NCI-H2029 treated with DMSO at 0.1 percent for 48 hours (cell line): ENCODE measurements at regions not wholly inside any gene's neighbourhood (a gene's known extent, or its start where the extent isn't known, plus 50 kb on each side); places are given as distances from the start of the nearest gene placed in this dataset.

Source experiments
- DNase-seq: peaks from one replicate; lab custom pipeline; 2025; lab: John Stamatoyannopoulos, UW

DNA sequence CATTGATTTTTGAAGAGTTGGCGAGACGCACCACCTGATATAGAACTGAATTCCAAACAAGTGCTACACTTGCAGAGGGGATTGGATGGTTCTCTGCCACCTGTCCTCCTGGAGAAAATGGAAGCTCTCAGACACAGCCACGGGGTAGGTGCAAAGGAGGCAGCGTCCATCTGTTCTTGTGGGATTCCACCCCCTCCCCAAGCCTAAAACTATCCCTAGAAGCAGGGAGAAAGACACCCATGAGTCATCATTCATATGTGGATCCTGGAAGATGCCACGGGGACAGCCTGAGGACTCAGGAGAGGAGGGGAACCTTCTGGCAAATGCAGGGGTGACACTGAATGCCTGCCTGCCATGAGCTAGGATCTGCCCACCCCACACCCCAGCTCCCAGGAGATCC, 171.3 kb upstream of the CST7 start:
- DNase-seq, result no peak

DNA sequence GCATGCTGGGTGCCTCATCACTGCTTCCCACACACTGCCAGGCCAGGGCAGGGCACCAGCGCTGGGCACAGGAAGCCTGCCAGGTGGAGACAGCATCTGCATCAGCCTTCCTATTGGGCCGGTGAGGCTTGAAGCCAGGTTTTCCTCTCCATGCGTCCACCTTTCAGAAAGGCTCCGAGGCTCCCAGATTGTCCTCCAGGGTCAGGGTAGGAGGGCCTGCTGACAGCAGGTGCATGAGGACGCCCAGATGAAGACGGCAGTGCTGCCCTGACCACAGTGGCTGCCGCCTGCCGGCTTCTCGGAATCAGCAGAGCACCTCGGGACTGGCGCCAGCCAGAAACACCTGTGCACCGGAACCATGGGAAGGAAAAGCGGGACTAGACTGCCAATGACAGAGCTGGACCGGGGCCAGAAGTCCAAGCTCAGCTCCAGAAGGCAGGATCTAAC, 170.5 kb upstream of the CST7 start:
- DNase-seq, result peak; percentile 83

DNA sequence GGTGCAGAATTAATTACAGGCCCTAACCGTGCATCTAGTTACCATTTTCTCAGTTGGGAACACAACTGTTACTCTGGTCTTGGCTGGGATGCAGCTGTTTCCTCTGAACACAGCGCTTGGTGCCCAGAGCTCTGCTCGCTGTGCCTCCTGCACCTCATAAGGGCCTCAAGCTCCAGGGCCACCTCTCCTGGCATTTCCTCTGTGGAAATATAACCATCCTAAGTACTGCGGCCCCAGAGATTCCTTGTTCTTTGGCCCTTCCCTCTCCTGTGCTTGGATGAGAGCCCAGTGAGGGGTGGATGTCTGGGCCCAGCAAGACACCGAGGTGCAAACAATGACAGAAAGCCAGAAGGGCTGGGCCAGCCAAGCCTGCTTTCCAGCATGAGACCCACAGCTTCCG, 169.9 kb upstream of the CST7 start:
- peak; percentile 72 for DNase-seq

DNA sequence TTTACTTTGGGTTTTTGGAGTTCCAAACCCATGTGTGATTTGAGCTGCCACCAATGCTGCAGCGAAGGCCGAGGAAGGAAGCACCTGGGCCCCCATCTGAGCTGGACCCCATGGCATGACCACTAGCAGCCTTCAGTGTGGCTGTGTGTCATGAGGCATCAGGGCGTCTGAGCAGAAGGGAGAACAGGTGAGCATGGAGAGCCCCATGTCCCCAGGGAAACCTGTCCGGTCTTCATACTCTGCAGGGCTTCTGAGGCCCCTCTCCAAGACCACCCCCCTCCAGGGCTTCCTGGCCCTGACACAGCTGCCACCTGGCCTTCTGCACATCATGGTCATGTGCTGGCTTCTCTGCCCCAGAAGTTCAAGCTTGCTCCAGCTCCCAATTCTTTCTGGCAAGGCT, 169.1 kb upstream of the CST7 start:
- DNase-seq, result no peak

DNA sequence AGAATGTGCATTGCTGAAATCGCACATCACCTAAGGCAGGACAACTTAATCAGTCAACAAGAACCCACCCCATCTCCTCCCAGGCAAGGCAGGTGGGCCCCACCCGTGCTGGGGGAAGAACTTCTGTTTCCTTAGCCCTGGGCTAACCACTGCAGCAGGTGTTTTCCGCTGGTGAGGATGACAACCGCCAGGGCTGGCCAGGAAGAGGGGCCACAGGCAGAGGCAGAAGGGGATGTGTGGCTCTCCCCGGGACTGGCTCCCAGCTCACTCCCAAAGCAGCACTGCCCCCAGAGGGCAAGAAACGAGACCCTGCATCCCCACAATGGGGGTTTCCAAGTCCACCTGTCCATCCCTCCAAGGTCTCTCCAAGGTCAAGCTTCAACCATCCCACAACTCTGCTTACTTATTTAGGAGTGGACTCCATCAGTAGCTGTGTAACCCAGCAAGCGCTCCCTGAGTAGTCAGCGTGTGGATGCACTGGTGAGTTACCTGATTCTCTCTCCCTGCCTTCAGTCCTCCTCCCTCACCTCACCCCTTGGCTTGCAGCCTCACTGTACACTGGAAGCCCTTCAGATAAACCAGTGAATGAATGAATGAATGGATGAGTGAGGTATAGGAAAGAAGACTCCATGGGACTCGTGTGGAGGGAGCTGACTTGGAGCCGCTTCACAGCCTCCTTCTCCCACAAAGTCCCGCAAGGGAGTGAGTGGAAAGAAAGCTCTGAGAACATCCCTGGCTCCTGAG, 168.2 kb upstream of the CST7 start:
- no peak for DNase-seq

DNA sequence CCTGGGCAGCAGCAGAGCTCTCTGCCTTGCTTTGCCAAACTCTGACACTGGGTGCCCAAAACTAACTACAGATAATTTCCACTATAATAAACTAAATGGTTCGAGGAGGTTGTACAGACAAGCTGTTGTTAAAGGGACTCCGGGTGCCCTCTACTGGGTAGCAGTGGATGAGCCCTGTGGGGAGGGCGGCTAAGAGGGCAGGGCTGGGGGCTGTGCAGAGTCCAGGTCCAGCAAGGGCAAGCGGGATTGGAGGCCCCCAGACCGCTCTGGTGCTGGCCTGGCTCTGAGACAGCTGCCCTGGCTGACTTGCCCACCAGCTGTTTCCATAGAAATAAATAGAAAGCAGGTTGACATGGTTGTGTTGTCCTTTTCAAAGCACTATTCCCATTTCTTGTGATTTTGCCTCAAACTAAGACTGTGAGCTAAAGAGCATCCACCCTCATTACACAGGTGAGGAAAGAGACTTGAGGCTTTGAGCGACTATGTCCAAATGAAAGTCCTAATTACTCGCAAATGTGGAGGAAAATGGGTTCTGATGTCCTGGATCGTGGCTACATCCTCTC, 167.6 kb upstream of the CST7 start:
- DNase-seq, result no peak

DNA sequence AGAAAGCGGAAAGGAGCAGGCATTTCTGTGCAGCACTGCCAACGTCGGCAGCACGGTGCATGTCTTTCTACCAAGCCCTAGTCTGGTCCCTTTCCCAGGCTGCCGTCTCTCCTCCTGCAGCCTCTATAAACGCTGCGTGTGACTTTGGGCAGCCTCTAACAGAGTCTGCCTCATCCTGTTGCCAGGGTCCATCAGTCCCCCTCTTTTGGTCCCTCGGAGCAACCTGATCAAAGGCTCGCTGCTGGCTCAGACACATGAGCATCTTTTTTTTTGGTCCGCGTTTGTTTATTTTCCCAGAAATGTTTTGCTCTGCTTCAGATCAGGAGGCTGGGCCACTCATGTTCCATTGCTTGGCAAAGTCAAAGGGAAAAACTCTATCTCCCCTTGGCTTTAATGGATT, 166.8 kb upstream of the CST7 start:
- DNase-seq, result no peak

DNA sequence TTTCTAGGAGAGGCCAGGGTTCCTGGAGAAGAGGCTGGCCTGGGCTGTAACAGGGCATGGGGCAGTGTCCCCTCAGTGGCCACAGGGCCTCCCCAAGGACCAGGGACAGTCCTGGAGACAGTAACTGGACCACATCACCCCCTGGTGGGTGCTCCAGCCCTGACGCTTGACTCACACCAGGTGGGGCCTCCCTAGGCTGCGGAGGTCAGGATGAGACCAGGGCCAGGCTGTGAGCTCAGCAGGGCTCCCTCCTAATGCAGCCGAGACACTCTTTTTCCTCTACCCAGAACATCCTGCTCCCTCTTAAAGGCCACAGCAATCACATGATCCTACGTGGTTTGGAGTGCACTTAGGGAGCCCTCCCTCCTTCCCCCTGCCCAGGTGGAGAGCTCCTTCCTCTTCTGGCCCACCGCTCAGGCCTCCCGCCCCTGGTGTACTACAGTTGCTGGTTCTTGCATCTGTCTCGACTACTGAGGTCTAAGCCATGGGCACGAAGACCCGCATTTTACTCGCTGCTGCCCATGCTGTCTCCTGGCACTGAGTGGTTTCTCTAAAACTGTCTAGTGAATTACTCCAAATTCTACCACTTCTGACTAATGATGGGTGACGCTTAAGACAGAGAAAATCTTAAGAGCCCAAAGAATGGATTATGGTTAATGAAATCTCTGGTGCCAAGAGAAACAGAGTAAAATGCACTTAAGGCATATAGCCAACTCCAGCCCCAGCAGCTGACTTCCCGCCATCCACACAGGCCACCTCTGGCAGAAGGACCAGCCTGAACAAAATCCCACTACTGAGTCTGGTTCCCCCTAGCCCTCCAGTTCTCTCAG, 166.1 kb upstream of the CST7 start:
- DNase-seq, result no peak

DNA sequence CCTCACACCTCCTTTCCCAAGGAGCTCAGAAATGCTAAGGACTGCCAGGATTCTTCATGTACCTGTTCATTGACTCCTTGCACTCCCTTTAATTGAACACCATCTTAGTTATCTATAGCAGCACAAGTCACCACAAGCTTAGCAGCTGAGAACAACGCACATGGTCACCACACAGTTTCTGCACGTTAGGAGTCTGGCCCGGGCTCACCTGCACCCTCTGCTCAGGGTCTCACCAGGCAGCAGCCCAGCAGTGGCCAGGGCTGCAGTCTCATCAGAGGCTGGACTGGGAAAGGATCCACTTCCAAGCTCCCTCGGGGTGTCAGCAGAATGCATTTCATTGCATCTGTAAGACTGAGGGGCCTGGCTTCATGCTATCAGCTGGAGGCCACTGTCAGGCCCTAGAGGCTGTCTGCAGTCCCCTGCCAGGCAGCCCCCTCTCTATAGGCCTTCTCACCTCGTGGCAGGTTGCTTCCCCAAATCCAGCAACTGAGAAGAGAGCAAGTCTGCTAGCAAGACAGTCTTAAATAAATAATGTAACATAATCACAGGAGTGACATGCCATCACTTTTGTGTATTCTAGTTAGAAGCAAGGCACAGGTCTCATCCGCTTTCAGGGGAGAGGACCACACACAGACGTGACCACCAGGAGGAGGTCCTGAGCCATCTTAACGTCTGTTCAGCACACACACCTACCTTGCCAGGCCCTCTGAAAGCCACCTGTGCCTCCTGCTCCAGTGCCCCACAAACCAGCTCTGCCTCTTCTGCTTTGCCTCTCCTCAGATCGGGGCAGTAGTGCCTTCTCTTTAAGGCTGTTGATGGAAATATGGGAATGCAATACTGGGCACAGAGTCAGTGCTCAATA, 165.2 kb upstream of the CST7 start:
- no peak for DNase-seq

DNA sequence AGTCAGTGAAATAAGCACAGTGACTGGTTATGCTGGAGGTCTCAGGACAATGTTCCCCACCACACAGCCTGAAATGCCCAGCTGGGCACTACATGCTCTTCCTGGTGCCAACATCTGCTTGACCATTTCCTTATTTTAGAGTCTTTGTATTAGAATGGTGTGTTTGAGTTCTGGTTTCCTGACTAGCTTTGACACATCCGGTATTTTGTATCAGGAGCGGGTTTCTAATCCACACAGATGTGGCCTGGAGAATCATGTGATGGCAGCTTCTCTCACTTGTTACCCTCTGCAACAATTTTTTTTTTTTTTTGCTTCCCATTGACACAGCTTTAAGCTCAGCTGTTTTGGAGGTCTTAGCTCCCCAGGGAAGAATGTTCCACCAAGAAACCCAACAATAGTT, 164.5 kb upstream of the CST7 start:
- DNase-seq, result no peak

DNA sequence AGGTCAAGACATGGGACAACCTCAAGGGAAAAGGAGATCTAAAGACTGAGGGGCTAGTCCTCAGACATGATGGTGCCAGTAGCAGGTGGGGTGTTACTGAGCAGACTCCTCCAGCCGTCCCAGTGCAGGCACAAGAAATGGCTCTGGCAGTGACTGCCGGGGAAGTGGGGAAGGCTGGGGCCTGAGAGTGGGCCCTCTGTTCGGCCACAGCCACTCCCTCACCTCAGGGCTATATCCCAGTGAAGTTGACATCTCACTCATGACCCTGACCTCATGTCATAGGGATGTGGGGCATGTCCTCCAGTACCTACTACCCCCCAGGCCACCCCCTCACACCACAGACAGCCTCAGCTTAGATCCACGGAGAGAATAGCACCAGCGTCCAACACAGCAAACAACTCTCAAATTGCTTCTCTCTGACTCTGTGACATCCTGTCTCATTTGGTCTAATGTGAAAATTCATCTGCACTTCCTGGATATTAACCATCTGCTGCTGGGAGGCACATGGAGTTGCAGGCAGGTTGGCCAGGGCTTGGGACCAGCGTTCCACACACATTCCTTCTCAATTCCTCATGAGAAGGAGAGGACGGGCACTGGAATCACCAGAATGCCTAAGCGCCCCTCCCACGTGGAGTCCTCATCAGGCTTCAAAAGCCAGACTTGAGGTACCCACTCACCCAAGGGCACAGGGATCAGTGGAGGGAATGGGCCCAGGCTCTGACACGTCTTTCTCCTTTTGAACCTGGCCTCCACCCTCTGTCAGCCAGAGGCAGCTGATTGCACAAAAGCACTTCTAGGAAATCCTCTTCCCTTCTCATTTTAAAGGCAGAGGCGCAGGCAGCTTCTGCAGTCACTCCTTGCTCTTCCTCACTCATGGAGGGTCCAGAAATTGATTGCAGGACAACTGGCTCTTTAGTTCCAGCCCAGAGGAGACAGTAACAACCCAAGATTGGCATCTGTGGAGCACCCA, 163.6 kb upstream of the CST7 start:
- no peak for DNase-seq

DNA sequence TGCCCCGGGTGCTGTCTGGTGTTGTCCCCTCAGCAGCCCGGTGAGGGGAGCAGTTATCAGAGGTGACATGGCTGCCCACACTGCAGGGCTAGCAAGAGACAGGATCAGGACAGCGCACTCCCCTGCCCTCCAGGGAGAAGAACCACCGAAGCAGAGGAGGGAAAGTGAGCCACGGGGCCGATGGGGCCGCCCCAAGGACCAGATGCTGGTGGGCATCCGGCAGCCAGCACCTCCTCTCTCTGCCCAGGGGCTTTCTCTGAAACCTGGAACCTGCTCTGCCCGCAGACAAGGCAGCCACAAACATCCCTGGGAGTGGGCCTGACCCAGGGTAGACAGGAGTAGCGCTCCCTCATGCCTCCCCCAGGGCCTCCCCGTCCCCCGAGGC, 163.0 kb upstream of the CST7 start:
- DNase-seq, result no peak

DNA sequence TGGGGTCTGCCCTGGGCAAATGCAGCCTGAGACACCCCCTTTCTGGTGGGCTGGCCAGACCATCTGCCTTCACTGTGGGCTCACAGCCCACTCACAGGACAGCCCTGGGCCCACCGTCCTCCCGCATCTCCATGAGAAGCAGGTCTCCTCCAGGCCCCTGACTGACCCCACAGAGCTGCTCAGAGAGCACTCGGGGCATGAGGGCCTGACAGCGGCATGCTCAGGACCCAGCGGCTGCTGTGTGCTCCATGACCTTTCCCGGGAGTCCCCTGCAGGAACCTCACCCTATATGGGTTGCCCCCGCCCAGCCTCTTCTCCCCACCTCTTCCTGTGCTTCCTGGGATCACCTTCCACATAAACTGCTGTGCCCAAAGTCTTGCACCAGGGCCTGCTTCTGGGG, 162.4 kb upstream of the CST7 start:
- DNase-seq, result no peak

DNA sequence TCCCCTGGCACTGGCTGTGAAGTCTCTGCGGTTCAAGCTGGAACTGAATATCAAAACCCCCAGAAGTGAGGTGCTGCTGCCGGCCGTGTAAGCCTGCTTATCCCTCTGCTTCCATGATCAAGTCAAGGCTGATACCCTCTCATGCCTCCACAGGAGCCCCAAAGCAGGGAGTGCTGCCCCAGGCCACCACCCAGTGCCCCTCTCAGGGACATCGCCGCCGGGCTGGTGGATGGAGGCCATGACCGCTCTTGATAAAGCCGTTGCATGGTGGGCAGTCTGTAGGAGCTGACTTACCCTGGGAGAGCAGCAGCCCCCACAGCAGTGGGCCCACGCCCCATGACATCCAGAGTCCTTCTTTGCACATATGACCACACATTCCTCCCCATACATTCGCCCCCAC, 162.0 kb upstream of the CST7 start:
- no peak for DNase-seq

DNA sequence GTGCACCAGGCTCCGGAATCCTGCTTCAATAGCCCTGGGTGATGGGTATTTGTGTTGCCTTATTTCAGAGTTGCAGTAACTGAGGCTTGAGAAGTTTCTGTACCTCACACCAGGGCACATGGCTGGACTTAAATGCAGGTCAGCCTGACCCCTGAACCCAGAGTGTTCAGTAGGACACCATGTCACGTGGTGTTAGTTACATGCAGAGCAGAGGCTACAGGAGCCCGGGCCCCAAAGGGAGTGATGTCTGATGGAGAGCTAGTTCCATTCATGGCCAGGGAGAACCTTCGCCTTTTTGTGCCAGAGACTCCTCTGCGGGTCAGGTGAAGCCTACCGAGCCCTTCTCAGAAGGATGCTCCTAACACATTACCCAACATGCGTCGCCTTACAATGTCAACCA, 161.4 kb upstream of the CST7 start:
- no peak for DNase-seq

DNA sequence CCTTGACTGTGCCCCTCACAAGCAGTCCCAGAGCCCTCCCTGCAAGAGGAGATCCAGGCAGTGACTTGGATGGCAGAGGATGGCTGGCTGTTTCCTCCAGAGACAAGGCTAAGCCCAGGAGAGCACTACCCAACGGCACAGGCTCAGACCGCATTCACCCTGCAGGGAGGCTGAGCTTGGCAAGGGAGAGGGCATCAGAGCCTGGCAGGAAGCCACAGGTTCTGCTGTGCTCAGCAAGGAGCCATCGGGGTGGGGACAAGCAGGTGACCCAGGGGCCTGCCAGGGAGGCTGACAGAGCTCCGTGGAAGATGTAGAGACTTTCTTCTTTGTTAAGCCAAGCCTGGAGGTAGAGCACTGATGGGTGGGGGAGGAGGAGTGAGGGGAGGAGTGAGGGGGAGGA, 159.2 kb upstream of the CST7 start:
- no peak for DNase-seq

DNA sequence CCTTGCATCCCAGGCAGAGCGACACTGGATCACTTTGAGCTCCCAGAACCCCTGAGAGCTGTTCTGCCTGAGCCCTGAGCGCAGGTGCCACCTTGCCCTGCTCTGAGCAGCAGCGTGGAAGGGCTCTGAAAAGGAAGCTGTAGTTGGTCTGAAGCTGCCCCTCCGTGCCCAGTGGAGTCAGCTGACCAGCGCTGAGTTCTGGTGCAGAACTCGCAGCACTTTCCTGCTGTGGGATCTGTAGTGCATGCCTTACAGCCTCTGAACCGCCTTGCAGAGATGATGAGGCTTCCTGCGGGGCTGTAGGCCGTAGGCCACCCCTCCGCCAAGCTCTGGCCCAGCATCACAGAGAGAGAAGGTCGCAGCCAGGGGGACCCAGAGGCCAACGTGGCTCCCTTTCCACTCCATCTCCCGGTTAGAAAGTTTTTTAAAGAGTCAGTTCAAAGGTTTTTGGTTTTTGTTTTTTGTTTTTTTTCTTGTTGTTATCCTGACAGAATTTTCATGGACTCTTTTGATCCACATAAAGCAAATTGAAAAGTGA, 158.3 kb upstream of the CST7 start:
- DNase-seq, result no peak

DNA sequence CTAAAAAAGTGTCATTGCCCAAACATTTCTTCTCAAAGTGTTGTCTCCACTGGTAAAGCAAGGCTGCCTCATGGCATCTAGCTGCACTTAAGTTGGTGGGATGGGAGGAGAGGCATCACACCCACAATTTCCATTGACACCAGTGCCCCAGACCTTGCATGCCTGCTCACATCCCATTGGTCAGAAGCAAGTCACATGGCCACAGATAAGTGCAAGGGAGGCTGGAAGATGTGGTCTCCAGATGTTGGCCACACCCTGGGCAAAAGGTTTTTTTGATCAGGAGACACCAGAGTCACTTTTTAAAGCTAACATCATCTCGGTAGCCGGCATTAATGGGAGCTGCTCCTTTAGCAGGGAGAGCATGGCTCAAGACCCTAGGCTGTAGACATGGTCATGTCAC, 157.1 kb upstream of the CST7 start:
- no peak for DNase-seq

DNA sequence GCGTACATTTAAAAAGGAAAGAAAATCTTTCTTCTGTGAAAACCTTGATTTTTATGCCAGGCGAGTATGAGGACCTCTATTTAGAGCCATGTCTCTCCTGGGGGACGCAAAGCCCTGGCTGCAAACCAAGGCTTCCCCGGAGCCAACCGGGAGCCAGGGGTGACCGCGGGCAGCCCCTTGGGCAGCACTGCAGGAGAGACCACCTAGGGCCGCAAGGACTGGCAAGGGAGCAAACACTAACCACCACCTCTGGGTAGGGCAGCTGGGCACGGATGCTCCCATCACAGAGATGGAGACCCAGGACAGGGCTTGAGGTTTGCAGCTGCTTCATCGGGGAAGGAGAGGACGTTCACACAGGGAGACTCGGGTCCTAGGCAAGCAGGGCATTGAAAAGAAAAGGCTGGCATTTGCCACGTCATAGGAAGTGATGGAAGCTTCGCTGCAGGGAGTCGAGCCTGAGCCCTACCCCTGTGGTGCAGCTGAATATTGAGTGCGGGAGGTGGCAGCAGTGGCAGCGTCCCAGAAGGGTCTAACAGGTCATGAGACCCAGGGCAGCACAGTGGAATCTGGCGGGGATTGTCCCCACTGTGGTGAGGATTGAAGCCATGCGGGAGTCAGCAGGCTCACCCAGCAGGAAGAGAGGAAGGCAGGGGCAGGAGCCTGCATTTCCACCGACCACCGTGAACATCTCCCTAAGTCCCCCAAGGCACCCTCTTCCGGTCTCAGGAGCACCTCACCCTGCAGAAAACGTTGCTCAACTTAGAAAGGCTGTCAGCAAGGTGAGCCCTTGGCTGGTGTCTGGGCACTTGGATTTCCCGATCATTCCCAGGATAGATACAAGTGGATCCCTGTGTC, 156.2 kb upstream of the CST7 start:
- no peak for DNase-seq

DNA sequence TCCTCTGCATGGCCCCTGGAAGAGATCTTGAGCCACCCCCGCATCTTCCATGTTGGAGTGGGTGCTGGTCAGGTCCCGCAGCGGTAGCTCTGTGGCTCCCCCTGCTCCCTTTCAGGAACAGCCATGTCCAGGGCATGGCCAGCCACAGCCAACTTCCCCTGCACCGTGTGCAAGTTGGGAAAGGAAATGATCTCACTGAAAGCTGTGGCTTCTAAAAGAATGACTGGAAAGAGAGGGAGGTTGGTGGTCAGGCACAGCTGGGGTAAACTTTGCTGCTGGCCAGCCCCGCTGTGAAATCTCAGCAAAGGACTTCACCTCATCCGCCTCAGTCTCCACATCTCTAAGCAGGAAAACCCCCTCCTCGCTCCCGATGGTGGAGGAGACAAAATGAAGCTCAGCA, 153.6 kb upstream of the CST7 start:
- DNase-seq, result no peak
